GM13977 (cell line): ENCODE measurements at regions not wholly inside any gene's neighbourhood (a gene's known extent, or its start where the extent isn't known, plus 50 kb on each side); places are given as distances from the start of the nearest gene placed in this dataset.

ENCODE experiments used
- DNase-seq: peaks from one replicate; pipeline ENCODE4 v3.0.0; 2012; ENCODE audit warnings: low spot score
- CTCF ChIP-seq: IDR thresholded peaks from 2 replicates; pipeline ENCODE4 v1.5.1; 2012; ENCODE audit warnings: mild to moderate bottlenecking, control low read depth; ENCODE audit not compliant: insufficient read depth; ENCODE audit errors: extremely low read depth, missing control alignments
- in situ Hi-C: fragments of 300-500 bp; cut with MboI; formaldehyde crosslinking; loops from one replicate; pipeline ENCODE4 v1.12.0; 2022; ENCODE audit warnings: low sequenced_read_pairs, low pct_unique_long_range_greater_than_20kb, mixed read lengths, inconsistent platforms; ENCODE audit not compliant: unreplicated experiment

GRCh38 chr7:85522070-85522469 lies 335.2 kb upstream of the SEMA3D start:
- no peak for TF ChIP-seq CTCF
- in situ Hi-C loops: no loop called here
- no peak for DNase-seq

GRCh38 chr7:85521108-85521694 lies 334.3 kb upstream of the SEMA3D start:
- no peak for DNase-seq
- in situ Hi-C loops: no loop called here

GRCh38 chr7:85520175-85520574 lies 333.3 kb upstream of the SEMA3D start:
- DNase-seq: no peak
- in situ Hi-C loops: no loop called here
- TF ChIP-seq CTCF: no peak

More at GRCh38 chr7:85521108-85521694, 334.3 kb upstream of the SEMA3D start:
- no peak for TF ChIP-seq CTCF

GRCh38 chr7:85516675-85517074 lies 329.8 kb upstream of the SEMA3D start:
- no peak for DNase-seq
- TF ChIP-seq CTCF: no peak
- in situ Hi-C loops: no loop called here

GRCh38 chr7:85512790-85513189 lies 325.9 kb upstream of the SEMA3D start:
- in situ Hi-C loops: no loop called here
- DNase-seq: no peak
- TF ChIP-seq CTCF: no peak

- in situ Hi-C loops: no loop called here
Observed at GRCh38 chr7:85510287-85510686, 323.4 kb upstream of the SEMA3D start.

More at GRCh38 chr7:85510287-85510686, 323.4 kb upstream of the SEMA3D start:
- no peak for TF ChIP-seq CTCF
- no peak for DNase-seq
